ENCODE measurements at regions not wholly inside any gene's neighbourhood (a gene's known extent, or its start where the extent isn't known, plus 50 kb on each side); places are given as distances from the start of the nearest gene placed in this dataset.
"Not testable (repeated sequence)": the region's sequence is repeated elsewhere in the genome, so short reads cannot be mapped to it uniquely, and the experiment has no call there.

GRCh38 chr11:16542353-16542752, 186.0 kb upstream of the SOX6 start:
- ATAC-seq, result no peak
- H3K4me3 Mint-ChIP-seq, result no peak overlapping the region
- H3K9me3 ChIP-seq (ENCODE audit: control insufficient read depth, low read length, poor library complexity, severe bottlenecking), result no peaks in the 10 kb centered on the region
- H3K27ac Mint-ChIP-seq, result no peak overlapping the region
- no peak for DNase-seq
- no peaks in the 10 kb centered on the region for H3K4me1 Mint-ChIP-seq
- no peaks in the 10 kb centered on the region for H3K36me3 Mint-ChIP-seq (ENCODE audit: low read depth)
- H3K27me3 Mint-ChIP-seq, result no peaks in the 10 kb centered on the region

- DNase-seq (no peak), ATAC-seq (no peak)
- H3K9me3 ChIP-seq (ENCODE audit: control insufficient read depth, low read length, poor library complexity, severe bottlenecking), result no peaks in the 10 kb centered on the region
- no peaks in the 10 kb centered on the region for H3K36me3 Mint-ChIP-seq (ENCODE audit: low read depth)
- H3K4me3 Mint-ChIP-seq, result no peak overlapping the region
- no peak overlapping the region for H3K27ac Mint-ChIP-seq
- no peaks in the 10 kb centered on the region for H3K27me3 Mint-ChIP-seq
- no peaks in the 10 kb centered on the region for H3K4me1 Mint-ChIP-seq
Measured at GRCh38 chr11:16536513-16536912, 180.2 kb upstream of the SOX6 start.

- Mint-ChIP-seq H3K27me3 (no peaks in the 10 kb centered on the region), H3K4me3 (no peak overlapping the region), H3K4me1 (no peaks in the 10 kb centered on the region), H3K27ac (no peak overlapping the region), H3K36me3 (ENCODE audit: low read depth) (no peaks in the 10 kb centered on the region)
- DNase-seq, result no peak
- ATAC-seq, result no peak
- H3K9me3 ChIP-seq (ENCODE audit: control insufficient read depth, low read length, poor library complexity, severe bottlenecking), result no peaks in the 10 kb centered on the region
Measured at GRCh38 chr11:16528639-16529038, 172.3 kb upstream of the SOX6 start.

DNA sequence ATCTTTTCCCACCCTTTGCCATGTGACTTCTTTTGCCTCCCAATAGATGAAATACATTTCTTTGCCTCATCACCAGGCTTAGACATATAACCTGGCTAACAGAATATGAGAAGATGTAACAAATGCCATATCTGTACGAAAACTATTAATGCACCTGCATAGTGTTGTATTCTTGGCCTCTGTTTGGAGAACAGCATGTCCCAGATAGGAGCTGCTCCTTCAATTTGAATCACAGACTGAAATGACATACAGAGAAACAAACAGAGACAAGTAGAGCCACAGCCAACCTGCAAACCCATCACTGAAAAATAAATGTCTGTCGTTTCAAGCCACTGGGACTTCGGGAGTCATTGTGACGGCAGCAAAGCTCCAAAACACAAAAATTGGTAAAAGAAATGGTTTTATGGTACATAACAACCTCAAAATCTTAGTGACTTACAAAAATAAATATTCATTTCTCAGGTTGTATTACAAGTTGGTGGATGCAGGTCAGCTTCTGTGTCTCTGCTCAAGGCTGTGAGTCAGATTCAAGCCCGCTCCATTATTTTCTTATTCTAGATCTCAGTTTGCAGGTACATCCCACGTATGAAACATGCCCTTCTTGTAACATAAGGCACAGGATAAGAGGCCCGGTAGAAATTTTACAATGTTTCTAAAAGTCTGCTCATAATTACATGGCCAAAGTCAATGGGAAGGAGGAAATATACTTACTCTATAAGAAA, 171.3 kb upstream of the SOX6 start:
- Mint-ChIP-seq H3K4me3 (no peak overlapping the region), H3K27me3 (no peaks in the 10 kb centered on the region), H3K36me3 (ENCODE audit: low read depth) (no peaks in the 10 kb centered on the region), H3K27ac (no peak overlapping the region), H3K4me1 (no peaks in the 10 kb centered on the region)
- H3K9me3 ChIP-seq (ENCODE audit: control insufficient read depth, low read length, poor library complexity, severe bottlenecking), result no peaks in the 10 kb centered on the region
- DNase-seq, result no peak
- ATAC-seq, result no peak

DNA sequence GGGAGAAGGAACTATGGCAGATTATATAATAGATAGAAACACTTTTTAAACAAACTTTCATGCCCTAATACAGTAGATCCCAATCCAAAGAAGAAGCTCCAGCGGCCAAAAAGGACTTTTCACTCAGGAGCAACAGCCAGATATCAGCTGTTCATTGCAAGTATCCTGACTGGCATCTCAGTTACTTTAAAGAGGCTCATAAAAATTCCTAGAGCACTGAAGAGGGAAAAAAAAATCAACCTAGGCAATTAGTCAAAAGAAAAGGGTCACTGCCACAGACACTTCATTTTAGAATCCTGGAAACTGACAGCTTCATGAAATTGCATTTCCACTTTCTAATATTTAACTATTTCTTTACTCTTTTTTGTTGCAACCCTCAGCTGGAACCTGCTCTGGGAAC, 170.6 kb upstream of the SOX6 start:
- Mint-ChIP-seq H3K4me1 (no peaks in the 10 kb centered on the region), H3K27ac (no peak overlapping the region), H3K27me3 (no peaks in the 10 kb centered on the region), H3K36me3 (ENCODE audit: low read depth) (no peaks in the 10 kb centered on the region), H3K4me3 (no peak overlapping the region)
- ATAC-seq (no peak), DNase-seq (no peak)
- no peaks in the 10 kb centered on the region for H3K9me3 ChIP-seq (ENCODE audit: control insufficient read depth, low read length, poor library complexity, severe bottlenecking)

GRCh38 chr11:16520713-16521112, 164.4 kb upstream of the SOX6 start:
- not testable (repeated sequence) for H3K27me3 Mint-ChIP-seq; H3K4me3 Mint-ChIP-seq; H3K9me3 ChIP-seq (ENCODE audit: control insufficient read depth, low read length, poor library complexity, severe bottlenecking); DNase-seq; H3K27ac Mint-ChIP-seq; H3K36me3 Mint-ChIP-seq (ENCODE audit: low read depth); ATAC-seq; H3K4me1 Mint-ChIP-seq

GRCh38 chr11:16512899-16513241, 156.5 kb upstream of the SOX6 start:
- no peaks in the 10 kb centered on the region for H3K36me3 Mint-ChIP-seq (ENCODE audit: low read depth)
- H3K4me3 Mint-ChIP-seq, result no peak overlapping the region
- no peak overlapping the region for H3K27ac Mint-ChIP-seq
- ATAC-seq (no peak), DNase-seq (no peak)
- no peaks in the 10 kb centered on the region for H3K27me3 Mint-ChIP-seq
- H3K9me3 ChIP-seq (ENCODE audit: control insufficient read depth, low read length, poor library complexity, severe bottlenecking), result no peaks in the 10 kb centered on the region
- H3K4me1 Mint-ChIP-seq, result no peaks in the 10 kb centered on the region

GRCh38 chr11:16512198-16512898, 156.0 kb upstream of the SOX6 start:
- ATAC-seq (no peak), DNase-seq (no peak)
- H3K4me1 Mint-ChIP-seq, result no peaks in the 10 kb centered on the region
- H3K27me3 Mint-ChIP-seq, result no peaks in the 10 kb centered on the region
- no peak overlapping the region for H3K27ac Mint-ChIP-seq
- H3K4me3 Mint-ChIP-seq, result no peak overlapping the region
- H3K9me3 ChIP-seq (ENCODE audit: control insufficient read depth, low read length, poor library complexity, severe bottlenecking), result no peaks in the 10 kb centered on the region
- no peaks in the 10 kb centered on the region for H3K36me3 Mint-ChIP-seq (ENCODE audit: low read depth)

DNA sequence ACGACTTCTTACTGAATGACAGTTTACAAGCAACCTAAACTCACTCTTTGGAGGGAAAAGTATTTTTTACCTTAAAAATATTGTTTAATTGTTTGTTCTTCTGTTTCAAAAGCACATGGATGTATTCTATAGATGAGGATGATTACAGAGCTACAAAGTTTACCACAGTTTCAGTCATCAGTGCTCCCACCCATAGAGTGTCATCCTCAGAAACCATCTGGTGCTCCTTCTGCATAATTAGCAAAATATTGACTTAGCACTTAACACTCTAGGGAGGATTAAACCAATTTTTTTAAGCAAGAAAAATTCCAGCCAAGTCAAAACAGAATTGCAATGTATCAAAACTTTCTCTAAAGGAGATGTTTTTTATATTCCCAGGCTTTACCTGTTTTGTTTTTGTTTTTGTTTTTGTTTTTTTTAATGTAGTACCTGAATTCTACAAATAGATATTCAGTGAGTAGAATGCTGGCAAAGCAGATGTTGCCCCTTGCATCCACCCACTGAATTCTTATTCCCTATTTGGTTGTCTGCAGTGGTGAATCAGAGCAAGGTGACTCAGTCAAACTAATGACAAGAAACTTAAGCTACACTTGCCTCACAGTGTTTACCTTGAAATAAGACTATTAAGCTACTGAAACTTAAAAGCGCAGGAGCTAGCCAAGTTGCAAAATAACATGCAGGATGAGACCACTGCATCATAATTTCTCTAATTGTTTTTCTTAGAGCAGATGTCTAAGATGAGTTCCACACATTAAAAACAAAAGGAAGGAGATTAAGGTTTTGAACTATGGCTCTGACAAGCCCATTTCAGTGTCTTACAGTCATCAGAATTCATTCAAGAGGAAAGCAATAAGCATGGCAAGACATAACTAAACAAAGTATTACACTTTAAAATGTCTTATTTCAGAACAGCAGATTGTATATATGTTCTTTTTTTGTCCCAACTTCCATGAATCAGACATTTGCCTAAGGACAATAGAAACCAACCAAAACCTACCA, 155.1 kb upstream of the SOX6 start:
- no peak overlapping the region for H3K4me3 Mint-ChIP-seq

DNA sequence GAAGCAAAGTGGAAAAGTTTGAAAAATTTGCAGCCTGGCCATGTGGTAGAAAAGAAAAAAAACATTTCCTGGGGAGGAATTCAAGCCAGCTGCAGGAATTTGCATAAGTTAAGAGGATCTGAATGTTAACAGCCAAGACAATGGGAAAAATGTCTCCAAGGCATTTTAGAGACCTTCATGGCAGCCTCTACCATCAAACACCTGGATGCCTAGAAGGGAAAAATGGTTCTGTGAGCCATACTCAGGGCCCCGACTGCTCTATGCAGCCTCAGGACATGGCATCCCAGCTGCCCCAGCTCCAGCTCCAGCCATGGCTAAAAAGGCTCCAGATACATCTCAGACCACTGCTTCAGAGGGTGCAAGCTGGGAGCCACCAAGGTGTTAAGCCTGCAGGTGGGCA, 149.1 kb upstream of the SOX6 start:
- H3K27ac Mint-ChIP-seq, result no peak overlapping the region
- H3K27me3 Mint-ChIP-seq, result no peaks in the 10 kb centered on the region
- ATAC-seq, result no peak
- no peak overlapping the region for H3K4me3 Mint-ChIP-seq
- H3K4me1 Mint-ChIP-seq, result no peaks in the 10 kb centered on the region
- DNase-seq, result no peak
- H3K36me3 Mint-ChIP-seq (ENCODE audit: low read depth), result peaks cover 2% of the 10 kb centered on the region
- H3K9me3 ChIP-seq (ENCODE audit: control insufficient read depth, low read length, poor library complexity, severe bottlenecking), result no peaks in the 10 kb centered on the region

More for the DNA sequence above, 155.1 kb upstream of the SOX6 start:
- H3K36me3 Mint-ChIP-seq (ENCODE audit: low read depth), result peaks cover under 1% of the 10 kb centered on the region
- H3K27ac Mint-ChIP-seq, result no peak overlapping the region
- no peaks in the 10 kb centered on the region for H3K9me3 ChIP-seq (ENCODE audit: control insufficient read depth, low read length, poor library complexity, severe bottlenecking)
- H3K4me1 Mint-ChIP-seq, result no peaks in the 10 kb centered on the region
- no peak for ATAC-seq
- no peaks in the 10 kb centered on the region for H3K27me3 Mint-ChIP-seq
- DNase-seq, result no peak

GRCh38 chr11:16503891-16504290, 147.5 kb upstream of the SOX6 start:
- not testable (repeated sequence) for H3K36me3 Mint-ChIP-seq (ENCODE audit: low read depth); H3K9me3 ChIP-seq (ENCODE audit: control insufficient read depth, low read length, poor library complexity, severe bottlenecking); ATAC-seq; H3K27ac Mint-ChIP-seq; H3K4me3 Mint-ChIP-seq; DNase-seq; H3K4me1 Mint-ChIP-seq; H3K27me3 Mint-ChIP-seq

DNA sequence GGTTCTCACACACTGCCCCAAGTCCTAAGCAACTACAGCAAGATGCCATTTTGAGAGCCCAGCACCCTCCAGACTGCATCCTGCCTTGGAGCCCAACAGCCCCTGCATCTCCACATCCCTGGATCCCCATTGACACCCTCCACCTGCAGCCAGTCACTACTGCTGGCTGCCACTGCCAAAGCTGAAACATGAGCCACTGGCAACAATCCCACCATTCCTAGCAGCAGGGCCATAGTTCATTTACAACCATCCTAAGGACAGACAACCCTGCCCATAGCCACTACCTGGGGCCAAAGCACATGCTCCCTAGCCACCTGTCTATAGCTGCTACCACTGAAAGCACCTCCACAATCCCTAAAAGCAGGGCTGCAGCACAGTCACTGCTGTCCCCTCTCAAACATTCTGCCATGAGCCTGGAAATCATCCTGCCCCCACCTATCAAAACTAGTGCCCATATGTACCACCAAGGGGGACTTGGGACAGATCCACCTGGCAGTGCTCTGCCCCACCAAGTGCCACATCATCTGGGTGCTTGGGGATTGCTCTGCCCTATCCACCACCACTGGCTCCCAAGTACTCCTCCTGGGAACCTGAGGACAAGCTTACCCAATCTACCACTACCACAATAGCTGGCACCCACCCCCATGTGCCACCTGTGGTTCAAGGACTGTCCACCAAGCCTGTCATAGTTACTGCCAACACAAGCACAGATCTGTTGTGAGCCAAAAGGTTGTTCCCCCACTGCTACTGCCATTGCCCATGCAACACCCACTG, 138.8 kb upstream of the SOX6 start:
- H3K27me3 Mint-ChIP-seq, result no peaks in the 10 kb centered on the region
- no peak overlapping the region for H3K4me3 Mint-ChIP-seq
- ATAC-seq (no peak), DNase-seq (no peak)
- H3K4me1 Mint-ChIP-seq, result no peaks in the 10 kb centered on the region
- H3K36me3 Mint-ChIP-seq (ENCODE audit: low read depth), result no peaks in the 10 kb centered on the region
- H3K9me3 ChIP-seq (ENCODE audit: control insufficient read depth, low read length, poor library complexity, severe bottlenecking), result no peaks in the 10 kb centered on the region
- no peak overlapping the region for H3K27ac Mint-ChIP-seq

GRCh38 chr11:16484434-16484833, 128.1 kb upstream of the SOX6 start:
- Mint-ChIP-seq H3K27me3 (no peaks in the 10 kb centered on the region), H3K4me1 (no peaks in the 10 kb centered on the region), H3K36me3 (ENCODE audit: low read depth) (no peaks in the 10 kb centered on the region), H3K27ac (no peak overlapping the region), H3K4me3 (no peak overlapping the region)
- ATAC-seq (no peak), DNase-seq (no peak)
- no peaks in the 10 kb centered on the region for H3K9me3 ChIP-seq (ENCODE audit: control insufficient read depth, low read length, poor library complexity, severe bottlenecking)
